COLO829 (cell line): ENCODE measurements at regions not wholly inside any gene's neighbourhood (a gene's known extent, or its start where the extent isn't known, plus 50 kb on each side); places are given as distances from the start of the nearest gene placed in this dataset.
"Not testable (repeated sequence)": the region's sequence is repeated elsewhere in the genome, so short reads cannot be mapped to it uniquely, and the experiment has no call there.

ENCODE experiments used
- DNase-seq: peaks from one replicate; pipeline ENCODE4 v3.0.0; 2012; ENCODE audit warnings: low spot score

- DNase-seq = peak; percentile 88
These were observed 219.8 kb upstream of the DUSP10 start for GRCh38 chr1:221961532-221962292.

DNA sequence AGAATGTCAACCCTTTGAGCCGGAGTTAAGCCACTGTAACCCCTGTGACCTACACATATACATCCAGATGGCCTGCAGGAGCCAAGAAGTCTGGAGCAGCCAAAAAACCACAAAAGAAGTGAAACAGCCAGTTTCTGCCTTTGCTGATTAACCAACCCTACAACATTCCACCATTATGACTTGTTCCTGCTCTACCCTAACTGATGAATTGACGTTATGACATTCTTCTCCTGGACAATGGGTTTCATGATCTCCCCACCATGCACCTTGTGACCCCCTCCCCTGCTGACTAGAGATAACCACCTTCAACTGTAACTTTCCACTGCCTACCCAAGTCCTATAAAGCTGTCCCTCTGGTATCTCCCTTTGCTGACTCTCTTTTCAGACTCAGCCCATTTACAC, 216.3 kb upstream of the DUSP10 start:
- not testable (repeated sequence) for DNase-seq

DNA sequence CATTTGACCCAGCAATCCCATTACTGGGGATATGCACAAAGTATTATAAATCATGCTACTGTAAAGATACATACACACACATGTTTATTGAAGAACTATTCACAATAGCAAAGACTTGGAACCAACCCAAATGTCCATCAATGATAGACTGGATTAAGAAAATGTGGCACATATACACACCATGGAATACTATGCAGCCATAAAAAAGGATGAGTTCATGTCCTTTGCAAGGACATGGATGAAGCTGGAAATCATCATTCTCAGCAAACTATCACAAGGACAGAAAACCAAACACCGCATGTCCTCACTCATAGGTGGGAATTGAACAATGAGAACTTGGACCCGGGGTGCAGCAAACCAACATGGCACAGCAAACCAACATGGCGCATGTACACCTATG, 215.5 kb upstream of the DUSP10 start:
- DNase-seq = not testable (repeated sequence)

GRCh38 chr1:221949996-221950395, 208.1 kb upstream of the DUSP10 start:
- no peak for DNase-seq

DNA sequence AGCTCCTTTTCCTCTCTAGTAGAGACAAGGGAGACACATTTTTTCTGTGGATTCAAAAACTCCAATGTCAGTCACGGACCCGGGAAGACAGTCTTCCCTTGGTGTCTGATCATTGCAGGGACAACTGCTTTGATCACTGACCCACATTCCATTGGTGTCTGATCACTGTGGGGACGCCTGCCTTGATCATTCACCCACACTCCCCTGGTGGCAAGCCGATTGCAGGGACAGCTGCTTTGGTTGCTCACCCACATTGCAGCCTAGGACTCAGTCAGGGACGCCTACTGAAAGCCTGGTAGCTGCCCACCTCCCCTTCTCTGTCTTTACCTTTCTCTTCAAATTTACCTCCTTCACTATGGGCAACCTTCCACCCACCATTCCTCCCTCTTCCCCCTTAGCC, 206.6 kb upstream of the DUSP10 start:
- no peak for DNase-seq

DNA sequence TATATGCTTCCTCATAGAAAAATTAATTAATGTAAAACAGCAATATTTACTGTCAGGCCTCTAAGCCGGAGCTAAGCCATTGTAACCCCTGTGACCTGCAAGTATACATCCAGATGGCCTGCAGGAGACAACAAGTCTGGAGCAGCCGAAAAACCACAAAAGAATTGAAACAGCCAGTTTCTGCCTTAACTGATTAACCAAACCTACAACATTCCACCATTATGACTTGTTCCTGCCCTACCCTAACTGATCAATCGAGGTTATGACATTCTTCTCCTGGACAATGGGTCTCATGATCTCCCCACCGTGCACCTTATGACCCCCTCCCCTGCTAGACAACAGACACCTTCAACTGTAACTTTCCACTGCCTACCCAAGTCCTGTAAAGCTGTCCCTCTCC, 205.8 kb upstream of the DUSP10 start:
- DNase-seq = no peak

GRCh38 chr1:221946768-221947167, 204.9 kb upstream of the DUSP10 start:
- DNase-seq = no peak

DNA sequence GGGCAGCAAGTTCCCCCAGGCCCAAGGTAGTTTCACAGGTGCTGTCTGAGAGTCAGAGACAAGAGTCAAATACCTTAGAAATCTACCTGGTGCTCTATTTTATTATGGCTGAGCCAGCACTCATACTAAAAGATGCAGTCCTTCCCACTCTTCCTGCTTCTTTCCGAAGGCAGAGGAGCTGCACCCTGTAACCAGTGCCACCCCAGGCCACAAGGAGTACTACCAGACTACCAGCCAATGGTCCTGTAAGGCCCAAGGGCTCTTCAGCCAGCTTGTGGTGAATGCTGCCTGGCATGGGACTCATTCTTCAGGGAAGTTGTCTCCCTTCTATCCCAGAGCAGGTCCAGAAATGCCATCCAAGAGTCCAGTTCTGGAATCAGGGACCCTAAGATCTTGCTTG, 203.8 kb upstream of the DUSP10 start:
- DNase-seq = no peak

GRCh38 chr1:221944247-221944870, 202.5 kb upstream of the DUSP10 start:
- DNase-seq = no peak

DNA sequence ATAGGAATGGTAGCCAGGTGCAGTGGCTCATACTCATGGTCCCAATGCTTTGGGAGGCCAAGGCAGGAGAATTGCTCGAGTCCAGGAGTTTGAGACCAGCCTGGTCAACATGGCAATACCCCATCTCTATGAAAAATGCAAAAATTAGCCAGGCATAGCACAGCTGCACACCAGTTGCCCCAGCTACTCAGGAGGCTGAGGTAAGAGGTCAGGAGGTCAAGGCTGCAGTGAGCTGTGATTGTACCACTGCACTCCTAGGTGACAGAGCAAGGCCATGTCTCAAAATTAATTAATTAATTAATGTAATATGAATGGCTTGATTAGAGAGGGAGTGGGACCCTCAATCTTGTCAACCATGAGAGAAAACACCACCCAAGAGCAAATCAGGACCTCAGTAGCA, 198.7 kb upstream of the DUSP10 start:
- no peak for DNase-seq

DNA sequence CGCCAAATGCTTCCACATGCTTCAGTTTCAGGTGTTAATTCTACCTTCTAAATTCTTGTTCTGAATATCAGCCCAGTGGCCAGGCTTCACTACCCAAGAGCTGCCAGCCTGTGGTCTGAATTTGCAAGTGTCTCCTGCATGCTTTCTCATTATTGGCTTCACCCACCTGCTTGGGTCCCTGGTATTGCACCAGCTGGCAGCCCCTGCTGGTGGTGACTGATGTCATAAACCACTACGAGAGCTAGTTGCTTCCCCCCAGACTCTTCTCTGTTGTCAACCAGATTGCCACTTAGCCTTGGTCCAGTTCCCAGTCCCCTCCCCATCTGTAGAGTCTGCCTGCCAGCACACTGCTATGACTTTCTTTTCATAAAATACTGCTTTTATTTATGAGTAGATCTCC, 197.7 kb upstream of the DUSP10 start:
- no peak for DNase-seq

GRCh38 chr1:221937155-221937953, 195.5 kb upstream of the DUSP10 start:
- no peak for DNase-seq

GRCh38 chr1:221933814-221934213, 191.9 kb upstream of the DUSP10 start:
- DNase-seq = no peak

- DNase-seq = no peak
These were observed 184.6 kb upstream of the DUSP10 start for GRCh38 chr1:221926441-221926840.

GRCh38 chr1:221925947-221926346, 184.1 kb upstream of the DUSP10 start:
- DNase-seq = no peak

DNA sequence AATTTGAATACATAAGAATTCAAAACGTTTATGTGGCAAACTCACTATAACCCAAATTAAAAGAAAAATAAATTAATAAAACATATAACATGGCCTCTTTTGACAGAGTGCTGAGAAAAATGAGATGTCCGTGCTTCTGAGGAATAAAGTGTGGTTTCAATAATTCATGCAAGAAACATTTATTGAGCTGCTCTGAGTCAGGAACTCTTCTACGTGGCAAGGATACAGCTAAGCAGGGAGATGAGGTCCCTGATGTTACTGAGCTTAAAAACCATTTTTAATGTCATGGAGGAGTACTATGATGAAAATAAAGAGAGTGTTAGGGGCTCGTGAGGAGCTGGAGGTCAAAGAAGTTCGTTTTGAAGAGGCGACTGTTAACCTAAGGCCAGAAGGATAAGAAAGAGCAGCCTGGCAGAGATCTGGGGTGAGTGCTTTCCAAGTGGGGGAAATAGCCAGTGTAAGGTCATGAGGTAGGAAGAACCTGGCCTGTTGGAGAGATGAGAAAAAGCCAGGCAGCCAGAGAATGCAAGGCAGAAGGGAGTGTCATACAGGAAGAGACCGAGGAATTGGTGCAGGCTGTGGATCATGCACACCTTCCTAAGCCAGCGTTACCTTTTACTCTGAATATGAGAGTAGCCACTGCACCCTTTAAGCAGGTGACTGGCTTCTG, 182.2 kb upstream of the DUSP10 start:
- DNase-seq = no peak

- DNase-seq = no peak
These were observed 180.0 kb upstream of the DUSP10 start for GRCh38 chr1:221921936-221922335.

- DNase-seq = no peak
These were observed 177.9 kb upstream of the DUSP10 start for GRCh38 chr1:221919743-221920142.

DNA sequence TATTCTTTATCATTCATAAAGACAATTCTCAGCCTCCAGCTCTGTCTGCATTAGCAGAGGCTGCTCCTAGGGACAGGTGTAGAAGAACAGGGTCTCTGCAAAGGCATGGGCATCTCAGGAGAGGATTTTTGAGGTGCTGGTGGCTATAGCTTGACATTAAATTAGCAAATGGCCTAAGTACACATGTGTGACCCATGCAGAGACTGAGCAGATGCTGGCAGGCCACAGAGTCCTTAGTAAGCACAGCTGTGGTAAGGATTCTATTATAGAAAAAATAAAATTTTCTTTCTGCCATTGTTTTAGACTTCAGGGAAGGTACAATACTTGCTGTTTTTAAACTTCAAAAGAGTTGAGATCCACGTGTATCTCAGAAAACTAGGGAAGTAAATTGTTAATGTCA, 177.5 kb upstream of the DUSP10 start:
- no peak for DNase-seq

GRCh38 chr1:221916176-221916575, 174.3 kb upstream of the DUSP10 start:
- no peak for DNase-seq

DNA sequence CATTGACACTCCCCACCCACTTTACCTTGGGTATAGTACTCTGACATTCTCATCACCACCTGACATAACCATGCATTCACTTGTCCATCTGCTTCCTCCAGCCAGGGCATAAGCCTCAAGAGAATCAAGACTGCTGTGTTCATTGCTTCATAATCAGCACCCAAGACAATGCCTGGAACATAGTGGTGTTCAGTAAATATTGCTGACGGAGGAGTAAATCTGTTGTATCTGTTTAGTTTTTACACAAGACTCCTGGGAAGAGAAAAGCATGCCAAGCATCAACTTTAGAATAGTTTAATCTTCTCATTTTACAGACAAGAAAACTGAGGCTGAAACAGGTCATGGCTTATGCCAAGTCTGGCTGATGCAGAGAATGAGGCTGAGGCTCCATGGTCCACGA, 173.9 kb upstream of the DUSP10 start:
- no peak for DNase-seq

- no peak for DNase-seq
These were observed 171.5 kb upstream of the DUSP10 start for GRCh38 chr1:221913351-221913892.
